ENCODE measurements at regions not wholly inside any gene's neighbourhood (a gene's known extent, or its start where the extent isn't known, plus 50 kb on each side); places are given as distances from the start of the nearest gene placed in this dataset.

GRCh38 chr5:174410716-174411478, 313.5 kb upstream of the MSX2 start:
- H3K27ac Mint-ChIP-seq, result no peak overlapping the region
- peaks cover 5 to 6% (median 5%) of the 10 kb centered on the region in 3 donors for H3K27me3 Mint-ChIP-seq (ENCODE audit: low read depth in 3 of 3)
- H3K4me1 Mint-ChIP-seq, result no peaks in the 10 kb centered on the region
- no peak overlapping the region for H3K4me3 Mint-ChIP-seq
- no peak for DNase-seq
- peaks cover 0 to 4% (median 0%) of the 10 kb centered on the region in 6 donors for H3K9me3 Mint-ChIP-seq
- H3K36me3 Mint-ChIP-seq, result no peaks in the 10 kb centered on the region

- Mint-ChIP-seq H3K4me1 (no peaks in the 10 kb centered on the region), H3K27ac (no peak overlapping the region), H3K36me3 (no peaks in the 10 kb centered on the region), H3K9me3 (peaks cover 0 to 4% (median 0%) of the 10 kb centered on the region in 6 donors), H3K27me3 (ENCODE audit: low read depth in 3 of 3) (peaks cover 5 to 6% (median 5%) of the 10 kb centered on the region in 3 donors), H3K4me3 (no peak overlapping the region)
- no peak for DNase-seq
Measured at GRCh38 chr5:174411479-174411819, 312.9 kb upstream of the MSX2 start.

GRCh38 chr5:174412374-174412773, 312.0 kb upstream of the MSX2 start:
- Mint-ChIP-seq H3K9me3 (peaks cover 0 to 4% (median 0%) of the 10 kb centered on the region in 6 donors), H3K4me1 (no peaks in the 10 kb centered on the region), H3K36me3 (no peaks in the 10 kb centered on the region), H3K27ac (no peak overlapping the region), H3K27me3 (ENCODE audit: low read depth in 3 of 3) (peaks cover 5 to 6% (median 5%) of the 10 kb centered on the region in 3 donors), H3K4me3 (no peak overlapping the region)
- DNase-seq, result no peak

GRCh38 chr5:174412941-174413340, 311.4 kb upstream of the MSX2 start:
- no peak overlapping the region for H3K4me3 Mint-ChIP-seq
- H3K9me3 Mint-ChIP-seq, result peaks cover 0 to 4% (median 0%) of the 10 kb centered on the region in 6 donors
- H3K4me1 Mint-ChIP-seq, result no peaks in the 10 kb centered on the region
- no peak for DNase-seq
- peaks cover 3 to 8% (median 5%) of the 10 kb centered on the region in 3 donors for H3K27me3 Mint-ChIP-seq (ENCODE audit: low read depth in 3 of 3)
- no peaks in the 10 kb centered on the region for H3K36me3 Mint-ChIP-seq
- H3K27ac Mint-ChIP-seq, result no peak overlapping the region

GRCh38 chr5:174413567-174414314, 310.6 kb upstream of the MSX2 start:
- peaks cover 3 to 13% (median 5%) of the 10 kb centered on the region in 3 donors for H3K27me3 Mint-ChIP-seq (ENCODE audit: low read depth in 3 of 3)
- no peak overlapping the region for H3K4me3 Mint-ChIP-seq
- H3K36me3 Mint-ChIP-seq, result no peaks in the 10 kb centered on the region
- peaks cover 0 to 4% (median 0%) of the 10 kb centered on the region in 6 donors for H3K9me3 Mint-ChIP-seq
- H3K4me1 Mint-ChIP-seq, result peaks cover 0 to 2% of the 10 kb centered on the region in 2 donors
- no peak for DNase-seq
- no peak overlapping the region for H3K27ac Mint-ChIP-seq

GRCh38 chr5:174414315-174414710, 310.1 kb upstream of the MSX2 start:
- H3K27ac Mint-ChIP-seq, result no peak overlapping the region
- peaks cover 4 to 5% of the 10 kb centered on the region in 2 donors for H3K4me1 Mint-ChIP-seq
- no peak for DNase-seq
- peaks cover 0 to 3% (median 0%) of the 10 kb centered on the region in 6 donors for H3K9me3 Mint-ChIP-seq
- no peak overlapping the region for H3K4me3 Mint-ChIP-seq
- no peaks in the 10 kb centered on the region for H3K36me3 Mint-ChIP-seq
- H3K27me3 Mint-ChIP-seq (ENCODE audit: low read depth in 3 of 3), result peaks cover 3 to 9% (median 6%) of the 10 kb centered on the region in 3 donors

GRCh38 chr5:174418809-174419539, 305.4 kb upstream of the MSX2 start:
- no peaks in the 10 kb centered on the region for H3K9me3 Mint-ChIP-seq
- peak overlapping the region in 3 of 5 donors; percentile 18 to 58 (median 43) for H3K4me3 Mint-ChIP-seq
- no peaks in the 10 kb centered on the region for H3K36me3 Mint-ChIP-seq
- H3K27ac Mint-ChIP-seq, result no peak overlapping the region
- peaks cover 12 to 13% of the 10 kb centered on the region in 2 donors for H3K4me1 Mint-ChIP-seq
- DNase-seq, result no peak
- peaks cover 5 to 11% (median 9%) of the 10 kb centered on the region in 3 donors for H3K27me3 Mint-ChIP-seq (ENCODE audit: low read depth in 3 of 3)

GRCh38 chr5:174419540-174420132, 304.7 kb upstream of the MSX2 start:
- Mint-ChIP-seq H3K4me1 (peaks cover 12 to 13% of the 10 kb centered on the region in 2 donors), H3K36me3 (no peaks in the 10 kb centered on the region), H3K9me3 (no peaks in the 10 kb centered on the region), H3K27me3 (ENCODE audit: low read depth in 3 of 3) (peaks cover 5 to 9% (median 7%) of the 10 kb centered on the region in 3 donors), H3K4me3 (peak overlapping the region in 3 of 5 donors; percentile 18 to 58 (median 43)), H3K27ac (no peak overlapping the region)
- peak; percentile 65 to 67 (median 66) for DNase-seq

GRCh38 chr5:174420651-174421407, 303.6 kb upstream of the MSX2 start:
- Mint-ChIP-seq H3K4me1 (peaks cover 21 to 22% of the 10 kb centered on the region in 2 donors), H3K36me3 (no peaks in the 10 kb centered on the region), H3K4me3 (no peak overlapping the region), H3K27me3 (ENCODE audit: low read depth in 3 of 3) (peaks cover 5 to 9% (median 7%) of the 10 kb centered on the region in 3 donors), H3K27ac (no peak overlapping the region), H3K9me3 (no peaks in the 10 kb centered on the region)
- DNase-seq, result no peak

GRCh38 chr5:174421408-174421805, 303.0 kb upstream of the MSX2 start:
- H3K27me3 Mint-ChIP-seq (ENCODE audit: low read depth in 3 of 3), result peaks cover 5 to 9% (median 7%) of the 10 kb centered on the region in 3 donors
- no peak overlapping the region for H3K4me3 Mint-ChIP-seq
- no peaks in the 10 kb centered on the region for H3K36me3 Mint-ChIP-seq
- no peaks in the 10 kb centered on the region for H3K9me3 Mint-ChIP-seq
- no peak for DNase-seq
- H3K27ac Mint-ChIP-seq, result no peak overlapping the region
- H3K4me1 Mint-ChIP-seq, result peaks cover 21 to 22% of the 10 kb centered on the region in 2 donors

GRCh38 chr5:174423558-174423957, 300.8 kb upstream of the MSX2 start:
- Mint-ChIP-seq H3K36me3 (no peaks in the 10 kb centered on the region), H3K4me3 (no peak overlapping the region), H3K27ac (no peak overlapping the region), H3K9me3 (no peaks in the 10 kb centered on the region), H3K4me1 (peaks cover 19 to 22% of the 10 kb centered on the region in 2 donors), H3K27me3 (ENCODE audit: low read depth in 3 of 3) (peaks cover under 1 to 9% (median 5%) of the 10 kb centered on the region in 3 donors)
- DNase-seq, result no peak

GRCh38 chr5:174424219-174425053, 299.9 kb upstream of the MSX2 start:
- Mint-ChIP-seq H3K4me3 (no peak overlapping the region), H3K4me1 (peaks cover 16% of the 10 kb centered on the region in 2 donors), H3K9me3 (no peaks in the 10 kb centered on the region), H3K36me3 (no peaks in the 10 kb centered on the region), H3K27ac (no peak overlapping the region), H3K27me3 (ENCODE audit: low read depth in 3 of 3) (peaks cover 0 to 7% (median 5%) of the 10 kb centered on the region in 3 donors)
- DNase-seq, result no peak

Data from immature natural killer cell (primary cell).